Fibroblast of skin of back (primary cell): ENCODE measurements at regions not wholly inside any gene's neighbourhood (a gene's known extent, or its start where the extent isn't known, plus 50 kb on each side); places are given as distances from the start of the nearest gene placed in this dataset.
A peak's percentile ranks its signal among the peaks of the same experiment; 100 is the strongest.

Experiments
- DNase-seq: peaks from one replicate; pipeline ENCODE4 v3.0.0-alpha.2; 2013

DNA sequence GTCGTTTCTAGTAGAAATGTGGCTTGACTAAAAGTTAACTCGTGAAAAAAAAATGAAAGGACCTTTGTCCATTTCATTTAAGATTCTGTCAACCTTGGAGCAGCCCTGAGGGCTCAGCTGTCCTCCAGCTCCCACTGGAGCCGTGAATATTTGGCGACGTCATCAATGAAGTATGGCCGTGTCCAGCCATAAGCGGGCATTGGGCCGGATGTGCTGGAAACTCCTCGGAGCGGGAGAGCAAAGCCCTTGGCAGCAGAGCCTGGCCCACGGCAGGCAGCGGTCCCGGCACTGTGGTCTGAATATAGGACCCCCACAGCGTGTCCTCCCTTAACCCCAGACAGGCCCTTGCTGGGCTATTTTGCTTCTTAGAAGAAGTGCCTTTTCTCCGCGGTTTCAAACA lies 50.0 kb downstream of the JAKMIP3 start:
- peak; percentile 16 for DNase-seq

DNA sequence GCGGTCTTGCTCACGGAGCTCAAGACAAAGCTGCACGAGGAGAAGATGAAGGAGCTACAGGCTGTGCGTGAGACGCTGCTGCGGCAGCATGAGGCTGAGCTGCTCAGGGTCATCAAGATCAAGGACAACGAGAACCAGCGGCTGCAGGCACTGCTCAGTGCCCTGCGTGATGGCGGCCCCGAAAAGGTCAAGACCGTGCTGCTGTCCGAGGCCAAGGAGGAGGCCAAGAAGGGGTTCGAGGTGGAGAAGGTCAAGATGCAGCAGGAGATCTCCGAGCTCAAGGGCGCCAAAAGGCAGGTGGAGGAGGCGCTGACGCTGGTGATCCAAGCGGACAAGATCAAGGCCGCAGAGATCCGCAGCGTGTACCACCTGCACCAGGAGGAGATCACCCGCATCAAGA lies 51.4 kb downstream of the JAKMIP3 start:
- no peak for DNase-seq

DNA sequence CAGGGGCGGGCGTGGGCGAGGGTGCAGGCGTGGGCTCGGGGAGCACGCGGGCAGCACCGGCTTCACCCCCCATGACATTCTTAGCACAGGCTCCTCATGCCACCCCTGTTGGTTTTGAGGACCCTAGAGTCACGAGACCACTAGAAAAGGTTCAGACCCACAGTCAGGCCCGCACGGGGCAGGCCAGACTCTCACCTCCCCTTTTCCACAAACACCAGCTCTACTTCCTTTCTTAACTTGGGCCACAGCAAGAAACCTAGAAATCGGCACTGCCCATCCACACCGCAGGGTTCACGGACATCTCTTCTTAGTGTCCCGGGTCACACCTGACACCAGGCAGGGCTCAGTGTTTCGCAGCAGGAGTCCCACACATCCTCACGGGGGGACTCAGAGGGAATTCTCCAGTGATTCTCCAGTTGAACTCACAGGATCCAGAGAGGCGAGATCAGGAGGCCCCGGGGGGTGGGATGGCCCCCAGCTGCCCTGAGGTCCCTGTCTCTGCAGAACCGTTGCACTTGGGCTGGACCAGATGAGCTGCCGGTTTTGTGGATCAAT lies 52.0 kb downstream of the JAKMIP3 start:
- no peak for DNase-seq

DNA sequence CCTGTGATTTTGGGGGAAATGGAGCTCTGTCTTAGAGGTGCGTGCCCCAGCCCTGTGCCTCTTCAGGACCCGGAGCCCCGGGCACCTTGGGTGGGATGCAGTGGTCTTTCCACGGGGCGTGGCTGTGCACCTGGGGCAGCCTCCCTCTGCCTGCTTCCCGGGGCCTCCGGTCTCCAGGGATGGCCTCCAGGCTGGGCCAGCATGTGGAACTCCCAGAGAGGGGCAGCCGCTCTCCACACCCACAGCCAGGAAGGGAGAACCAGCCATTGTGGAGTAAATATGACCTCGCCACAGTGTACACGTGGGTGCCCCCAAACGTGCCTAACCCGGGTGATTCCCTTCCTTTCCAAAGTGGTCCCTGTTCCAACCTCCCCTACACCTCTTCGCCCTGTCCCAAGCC lies 52.6 kb downstream of the JAKMIP3 start:
- no peak for DNase-seq

DNA sequence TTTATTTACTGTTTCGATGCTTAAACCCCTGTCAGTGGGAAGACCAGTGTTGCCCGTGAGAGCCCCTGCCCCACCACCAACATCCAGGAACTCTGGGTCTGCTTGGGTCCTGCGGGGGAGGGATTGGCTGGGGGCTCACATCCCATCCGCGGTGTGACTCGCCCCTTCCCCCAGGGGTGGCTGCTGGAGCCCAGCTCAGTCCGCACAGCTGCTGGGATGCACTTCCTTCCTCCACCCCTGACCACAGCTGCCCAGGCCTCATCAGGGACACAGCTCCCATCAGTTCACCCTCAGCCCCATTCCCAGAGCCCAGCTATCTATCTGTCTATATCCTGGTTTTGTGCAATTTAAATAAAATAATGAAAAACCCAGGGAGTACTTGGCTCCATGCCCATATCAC lies 54.5 kb downstream of the JAKMIP3 start:
- no peak for DNase-seq

DNA sequence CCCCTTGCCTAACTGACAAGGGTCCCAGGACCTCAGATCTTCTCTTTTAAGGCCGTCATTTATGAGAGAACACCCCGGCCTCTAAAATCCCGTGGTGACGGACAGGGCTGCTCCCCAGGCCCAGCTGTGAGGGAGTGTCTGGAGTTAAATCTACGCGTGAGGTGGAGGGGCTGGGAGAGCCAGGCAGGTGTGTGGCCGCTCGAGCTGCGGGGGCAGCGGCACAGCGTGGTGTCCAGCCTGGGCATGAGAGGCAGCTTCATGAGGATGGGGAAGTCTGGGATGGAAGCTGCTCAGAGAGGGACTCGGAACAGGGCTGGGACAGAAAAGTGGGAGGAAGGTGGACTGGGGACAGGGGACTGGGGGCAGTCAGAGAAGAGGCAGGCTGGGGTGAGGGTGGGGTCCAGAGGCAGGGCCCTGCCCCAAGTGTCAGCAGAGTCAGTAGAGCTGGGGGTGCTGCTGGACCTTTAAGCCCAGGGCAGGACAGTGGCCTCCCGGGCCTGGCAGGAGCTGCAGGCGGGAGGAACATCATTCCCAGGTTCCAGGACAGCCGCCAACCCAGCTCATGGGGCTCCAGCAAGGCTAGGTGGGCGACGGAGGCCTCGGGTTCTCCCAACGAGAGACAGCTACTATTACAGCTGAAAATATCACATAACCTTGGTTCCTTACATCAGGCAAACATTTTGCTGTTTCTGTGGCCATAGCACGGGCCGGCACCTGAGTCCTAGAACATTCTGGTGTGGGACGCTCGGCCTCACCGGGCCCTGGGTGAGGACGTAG lies 55.2 kb downstream of the JAKMIP3 start:
- DNase-seq: no peak

DNA sequence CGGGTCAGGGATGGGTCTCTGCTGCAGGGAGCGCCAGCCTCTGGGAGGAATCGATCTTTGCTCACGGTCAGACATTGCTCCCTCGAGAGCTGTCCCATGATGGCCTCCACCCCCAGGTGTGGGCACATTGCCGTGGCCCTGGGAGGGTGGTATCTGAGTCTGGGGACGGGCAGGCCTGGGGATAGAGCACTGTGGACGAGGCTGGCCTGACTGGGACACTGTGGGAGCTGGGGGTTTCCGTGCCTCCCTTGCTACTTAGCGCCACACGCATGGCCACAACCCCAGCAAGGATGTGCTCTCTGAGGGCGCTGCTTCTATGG lies 55.7 kb downstream of the JAKMIP3 start:
- DNase-seq: no peak

DNA sequence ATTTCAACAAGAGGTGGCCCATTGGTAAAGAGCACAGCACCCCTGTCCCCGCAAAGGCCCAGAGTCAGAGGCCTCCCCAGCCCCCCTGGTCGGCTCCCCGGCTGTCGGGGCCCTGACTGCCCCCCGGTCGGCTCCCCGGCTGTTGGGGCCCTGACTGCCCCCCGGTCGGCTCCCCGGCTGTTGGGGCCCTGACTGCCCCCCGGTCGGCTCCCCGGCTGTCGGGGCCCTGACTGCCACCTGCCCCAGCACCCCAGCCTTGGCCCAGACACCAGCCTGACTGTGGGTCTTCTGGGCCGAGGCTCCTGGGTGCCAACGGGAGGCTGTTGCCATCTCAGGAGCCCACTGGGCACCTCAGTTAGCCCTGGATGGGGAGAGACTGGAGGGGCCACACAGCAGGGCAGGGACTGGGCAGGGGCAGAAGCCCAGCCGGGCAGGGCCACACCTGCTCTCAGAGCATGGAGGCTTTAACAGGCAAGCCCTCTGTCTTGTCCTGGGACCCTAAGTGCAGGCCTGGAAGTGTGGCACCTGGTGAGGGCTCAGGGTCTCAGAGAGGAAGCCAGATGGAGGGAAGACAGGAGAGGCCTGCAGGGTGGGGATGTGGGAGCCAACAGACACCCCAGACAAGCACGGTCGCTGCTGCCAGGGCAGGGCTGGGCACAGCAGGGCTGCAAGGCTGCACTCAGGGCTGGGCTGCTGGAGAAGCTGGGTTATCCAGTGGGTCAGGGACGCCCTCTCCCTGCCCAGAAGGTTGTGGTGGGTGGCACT lies 56.5 kb downstream of the JAKMIP3 start:
- DNase-seq: no peak

DNA sequence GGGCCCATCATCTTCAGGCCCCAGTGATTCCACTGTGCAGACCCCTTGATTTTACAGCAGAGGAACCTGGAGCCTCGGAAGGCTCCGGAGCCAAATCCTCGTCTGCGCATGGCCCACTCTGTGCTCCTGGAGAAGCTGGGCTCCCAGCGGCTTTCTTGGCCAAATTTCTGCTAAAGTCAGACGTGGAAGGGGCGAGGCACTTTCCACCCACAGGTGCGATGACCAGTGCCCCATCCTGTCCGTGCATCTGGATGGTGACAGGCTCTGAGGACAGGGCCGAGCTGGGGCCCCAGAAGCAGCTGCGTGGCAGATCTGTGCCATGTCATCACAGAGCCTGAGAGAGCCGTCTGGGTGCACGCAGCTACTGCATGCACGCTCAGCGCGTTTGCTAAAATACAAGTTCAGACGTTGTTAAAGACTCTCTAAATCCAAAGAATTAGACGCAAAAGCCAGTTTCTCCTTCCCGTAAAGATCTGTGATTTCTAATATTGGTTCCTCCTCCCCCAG lies 57.2 kb downstream of the JAKMIP3 start:
- DNase-seq: no peak

DNA sequence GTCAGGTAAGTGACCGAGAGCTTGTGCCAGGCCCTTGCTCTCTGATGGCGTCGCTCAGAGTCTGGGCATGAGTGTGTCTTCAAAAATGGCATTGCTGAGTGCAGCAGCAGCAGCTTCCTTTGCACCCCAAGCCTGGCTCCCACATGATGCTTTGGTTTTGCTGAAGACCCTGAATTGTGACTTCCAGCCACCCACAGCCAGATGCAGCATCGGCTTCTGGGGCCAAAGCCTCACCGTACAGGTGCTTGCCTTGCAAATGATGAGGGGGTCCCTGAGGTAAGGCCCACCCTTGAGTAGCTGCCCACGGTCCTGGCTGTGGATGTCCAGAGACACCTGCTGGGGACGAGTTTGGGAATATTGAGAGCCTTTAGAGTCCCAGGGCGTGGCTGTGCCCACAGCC lies 57.9 kb downstream of the JAKMIP3 start:
- no peak for DNase-seq

DNA sequence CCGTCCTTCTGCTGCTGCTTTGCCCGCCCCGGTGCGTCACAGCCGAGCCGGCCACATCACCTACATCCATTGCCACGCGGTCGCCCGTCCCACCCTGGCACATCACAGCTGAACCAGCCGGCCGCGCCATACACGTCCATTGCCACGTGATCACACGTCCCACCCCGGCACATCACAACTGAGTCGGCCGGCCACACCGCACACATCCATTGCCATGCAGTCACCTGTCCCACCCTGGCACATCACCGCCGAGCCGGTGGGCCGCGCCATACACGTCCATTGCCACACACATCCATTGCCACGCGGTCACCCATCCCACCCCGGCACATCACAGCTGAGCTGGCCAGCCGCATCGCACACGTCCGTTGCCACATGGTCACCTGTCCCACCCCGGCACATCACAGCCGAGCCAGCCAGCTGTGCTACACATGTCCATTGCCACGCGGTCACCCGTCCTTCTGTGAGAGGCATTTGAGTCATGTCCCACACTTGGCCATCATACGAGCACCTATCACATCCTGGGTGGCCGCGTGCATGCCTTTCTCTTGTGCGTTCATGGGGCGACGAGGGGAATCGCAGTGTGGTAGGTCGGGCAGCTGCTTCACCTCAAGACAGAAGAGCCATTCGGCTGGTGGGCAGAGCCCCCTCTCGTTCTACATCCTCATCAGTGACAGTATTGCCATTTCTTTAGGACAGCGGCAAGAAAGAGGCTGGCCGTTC lies 58.6 kb downstream of the JAKMIP3 start:
- DNase-seq: no peak

DNA sequence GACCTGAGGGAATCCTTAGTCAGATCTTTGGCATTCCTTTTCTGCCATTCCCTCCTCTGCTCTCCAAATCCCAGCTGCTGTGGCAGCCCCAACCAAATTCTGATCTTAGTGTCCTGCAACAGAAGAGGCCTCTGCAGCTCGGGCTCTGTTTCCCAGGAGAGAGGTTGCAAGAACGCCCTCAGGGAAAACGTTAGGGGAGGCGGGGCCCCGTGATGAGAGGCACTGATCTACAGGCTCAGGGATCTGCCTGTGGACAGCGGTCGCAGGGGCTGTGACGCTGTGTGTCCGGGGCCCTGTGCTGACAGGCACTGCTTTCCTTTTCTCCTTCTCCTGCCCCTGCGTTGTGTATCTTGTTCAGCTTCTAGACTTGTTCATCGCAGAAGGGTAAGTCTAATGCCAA lies 57.3 kb upstream of the DPYSL4 start:
- peak; percentile 25 for DNase-seq

DNA sequence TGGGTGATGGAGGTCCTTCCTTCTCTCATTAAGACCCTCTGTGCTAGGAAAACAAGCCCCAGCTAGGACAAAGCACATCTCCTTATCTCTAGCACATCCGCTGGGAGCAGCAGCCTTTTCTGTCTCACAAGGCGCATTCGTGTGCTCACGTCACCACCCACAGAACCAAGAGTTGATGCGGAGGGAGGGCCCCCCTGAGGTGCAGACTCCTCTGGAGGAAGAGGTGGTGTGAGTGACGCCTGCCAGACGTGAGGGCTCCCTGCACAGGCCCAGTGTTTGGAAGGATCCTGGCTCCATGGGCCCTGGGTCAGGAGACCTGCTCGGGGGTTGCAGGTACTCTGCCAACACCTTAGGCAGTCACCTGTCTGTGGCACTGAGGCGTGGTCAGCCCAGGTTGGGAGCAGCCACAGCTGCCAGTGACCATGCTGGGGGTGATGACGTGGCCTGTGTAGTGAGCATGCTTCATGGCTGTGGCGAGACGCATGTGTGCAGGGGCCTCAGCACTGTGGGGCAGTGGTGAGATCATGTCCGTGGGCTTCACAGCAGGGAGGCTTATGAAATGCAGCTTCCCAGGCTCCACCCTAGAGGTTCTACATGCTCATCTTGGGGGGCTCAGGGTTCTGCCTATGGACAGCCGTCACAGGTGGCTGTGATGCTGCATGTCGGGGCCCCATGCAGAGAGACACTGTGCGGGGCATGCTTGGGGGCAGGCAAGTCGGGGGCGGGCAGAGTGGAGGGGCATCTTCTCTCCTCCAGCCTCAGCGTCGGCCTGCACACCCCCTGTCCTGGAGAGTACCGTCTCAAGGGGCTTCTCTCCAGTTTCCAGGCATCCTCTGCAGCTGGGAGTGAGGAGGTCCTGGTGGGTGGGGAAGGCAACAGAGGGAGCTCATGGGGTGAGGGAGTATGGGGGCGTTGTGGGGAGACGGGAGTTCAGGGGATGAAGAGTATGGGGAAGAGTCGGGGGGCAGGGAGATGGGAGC lies 56.2 kb upstream of the DPYSL4 start:
- DNase-seq: no peak

DNA sequence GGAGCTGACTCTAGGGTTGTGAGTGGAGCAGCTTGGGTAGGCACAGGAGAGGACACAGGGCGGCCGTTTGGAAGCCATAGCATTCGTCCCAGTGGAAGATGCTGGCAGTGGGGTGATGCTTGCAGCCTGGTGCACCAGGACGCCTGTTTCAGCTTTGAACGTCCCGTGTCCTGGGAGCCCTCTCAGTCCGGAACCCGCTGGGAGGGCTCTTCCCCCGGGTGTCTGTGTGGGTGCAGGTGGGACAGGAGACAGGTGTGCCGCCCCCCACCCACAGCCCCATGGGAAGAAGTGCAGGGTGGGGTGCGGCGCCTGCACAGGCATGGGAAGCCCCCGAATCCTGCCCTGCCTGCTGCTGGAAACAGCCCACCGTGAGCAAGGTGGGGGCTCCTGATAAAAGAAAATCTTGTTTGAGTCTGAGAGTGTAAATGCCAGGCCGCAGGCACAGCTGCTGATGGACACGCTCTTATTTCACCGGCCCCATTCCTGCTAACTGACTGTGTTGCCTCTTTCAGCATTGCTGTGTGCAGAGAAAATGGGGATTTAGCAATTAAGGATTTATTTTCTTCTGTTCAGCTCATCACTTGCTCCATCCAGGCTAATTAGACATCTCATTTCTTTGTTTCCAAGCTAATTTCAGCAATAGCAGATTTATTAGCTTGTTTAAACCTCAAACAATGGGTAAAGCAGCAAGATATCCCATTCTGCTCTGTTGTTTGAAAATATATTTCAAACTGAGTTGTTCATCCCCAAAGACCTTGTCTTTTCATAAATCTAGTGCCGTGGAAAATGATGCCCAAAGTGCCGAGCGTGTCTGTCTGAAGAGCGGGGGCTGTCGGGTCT lies 54.9 kb upstream of the DPYSL4 start:
- no peak for DNase-seq

DNA sequence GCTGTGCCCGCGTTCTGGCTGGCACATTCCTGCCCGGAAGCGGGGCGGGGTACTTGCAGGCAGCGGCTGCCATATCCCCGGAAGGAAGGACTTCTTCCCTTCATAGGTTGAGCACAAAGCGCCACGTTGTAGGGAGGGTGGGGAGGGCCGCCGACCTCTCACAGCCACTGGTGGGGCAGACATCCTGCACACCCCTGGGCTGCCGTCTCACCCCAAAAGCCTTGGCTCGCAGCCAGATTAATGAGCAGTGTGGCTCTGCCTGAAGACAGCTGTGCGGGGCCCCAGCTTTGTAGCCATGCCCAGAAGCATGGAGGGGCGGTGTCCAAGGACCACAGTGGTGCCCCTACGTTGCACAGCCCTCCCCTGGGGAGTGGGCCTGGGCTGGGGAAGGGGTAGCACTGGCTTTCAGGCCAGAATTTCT lies 54.3 kb upstream of the DPYSL4 start:
- no peak for DNase-seq

DNA sequence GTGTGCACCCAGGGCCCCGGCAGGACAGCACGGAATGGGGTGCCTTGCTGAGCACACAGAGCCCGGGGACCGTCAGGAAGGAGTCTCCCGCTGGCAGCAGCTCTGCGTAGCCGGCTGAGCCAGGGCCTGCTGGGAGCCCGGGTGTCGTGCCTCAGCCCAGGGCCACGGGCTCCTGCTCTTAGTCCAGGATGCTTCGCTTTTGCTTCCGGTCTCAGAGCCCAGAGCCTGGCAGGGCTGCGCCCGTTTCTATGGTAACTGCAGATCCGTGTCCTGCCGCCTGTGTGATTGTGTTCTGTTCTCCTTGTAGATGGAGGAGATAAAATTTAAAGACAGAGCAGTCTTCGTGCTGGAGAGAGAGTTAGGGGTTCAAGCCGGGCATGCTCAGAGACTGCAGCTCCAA lies 53.7 kb upstream of the DPYSL4 start:
- no peak for DNase-seq

DNA sequence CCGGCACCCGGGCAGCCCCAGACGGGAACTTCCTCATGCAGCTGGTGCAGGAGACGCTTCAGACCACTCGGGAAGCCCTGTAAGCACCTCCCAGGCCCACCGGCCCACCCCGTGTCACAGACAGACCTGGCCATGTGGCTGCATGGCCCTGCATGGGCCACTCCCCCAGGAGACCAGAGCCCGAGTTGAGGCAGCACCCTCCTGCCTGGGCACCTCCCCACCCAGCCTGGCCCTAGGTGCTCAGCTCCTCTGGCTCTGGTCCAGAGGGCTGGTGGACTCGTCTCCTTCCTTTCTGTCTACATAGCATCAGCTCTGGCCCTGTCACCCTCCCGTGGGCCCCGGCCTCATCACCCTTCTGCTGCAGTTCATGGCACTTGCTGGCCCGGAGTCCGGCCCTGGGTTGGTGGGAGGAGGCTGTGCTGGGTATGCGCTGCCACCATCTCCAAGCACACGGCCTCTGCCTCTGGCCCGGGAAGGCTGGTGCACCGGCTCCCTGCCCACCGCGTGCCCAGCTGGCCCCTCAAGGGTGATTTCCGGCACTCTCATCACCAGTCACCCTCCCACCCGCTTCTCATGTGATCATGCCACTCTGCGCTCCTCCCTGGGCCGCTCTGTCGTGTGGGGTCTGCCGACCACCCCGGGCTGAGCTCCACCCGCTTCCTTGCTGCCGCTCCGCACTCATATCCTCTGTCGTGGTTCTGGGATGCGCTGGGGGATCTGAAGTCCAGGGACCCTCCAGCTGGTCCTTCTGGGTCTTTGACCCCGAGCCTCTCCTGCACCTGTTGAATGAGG lies 53.1 kb upstream of the DPYSL4 start:
- DNase-seq: no peak

DNA sequence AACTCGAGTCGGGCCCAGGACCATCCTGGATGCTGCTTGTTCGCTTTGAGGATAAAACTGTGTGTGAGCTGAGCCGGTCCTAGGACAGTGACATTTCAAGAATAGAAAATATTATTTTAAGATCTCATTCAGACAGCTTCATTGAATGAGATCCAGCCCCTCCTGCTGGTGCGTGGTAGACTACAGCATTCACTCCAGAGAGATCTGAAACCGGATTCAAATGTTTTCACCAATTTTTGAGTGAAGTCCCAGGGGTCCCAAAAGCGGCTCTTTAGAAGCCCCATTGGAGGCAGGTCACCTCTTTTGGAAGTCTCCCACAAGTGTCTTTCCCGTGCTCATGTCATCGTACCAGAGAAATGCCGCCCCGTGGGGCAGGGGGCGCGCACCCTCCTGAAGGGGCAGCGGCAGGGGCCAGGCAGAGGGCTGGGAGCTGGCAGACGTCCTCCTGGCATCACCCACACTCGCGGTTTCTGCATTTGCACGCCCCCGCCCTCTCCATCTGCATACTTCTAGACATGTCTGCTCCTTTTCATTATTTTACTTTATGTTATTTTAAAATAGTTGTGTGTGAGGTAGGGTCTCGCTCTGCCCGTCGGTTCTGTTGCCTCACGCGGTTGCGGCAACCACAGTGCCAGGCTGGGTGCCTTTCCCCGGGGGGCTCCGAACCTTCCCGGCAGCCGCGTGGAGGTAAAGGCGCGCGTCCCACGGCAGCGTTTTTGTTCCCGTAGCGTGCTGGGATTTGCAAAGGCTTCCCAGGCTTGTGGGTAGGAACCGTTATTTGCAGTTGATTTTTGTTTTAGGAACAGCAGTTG lies 52.3 kb upstream of the DPYSL4 start:
- no peak for DNase-seq
